ENCODE measurements at regions not wholly inside any gene's neighbourhood (a gene's known extent, or its start where the extent isn't known, plus 50 kb on each side); places are given as distances from the start of the nearest gene placed in this dataset.

- Histone ChIP-seq H3F3A (ENCODE audit: insufficient read depth) (no peaks in the 10 kb centered on the region), H3K27ac (no peak overlapping the region), H2AFZ (no peak overlapping the region), H3K9ac (no peak overlapping the region), H3K9me2 (ENCODE audit: insufficient read depth) (no peaks in the 10 kb centered on the region), H3K79me2 (ENCODE audit: insufficient read depth) (no peaks in the 10 kb centered on the region), H3K4me3 (no peak overlapping the region), H3K36me3 (ENCODE audit: low read depth) (no peaks in the 10 kb centered on the region), H4K20me1 (ENCODE audit: insufficient read depth) (no peaks in the 10 kb centered on the region), H3K4me2 (ENCODE audit: unreplicated experiment) (no peak overlapping the region), H3K9me3 (ENCODE audit: low read depth) (no peaks in the 10 kb centered on the region), H3K4me1 (ENCODE audit: insufficient read depth) (peaks cover 7% of the 10 kb centered on the region; the same call in 1 of the 2 replicates), H3K27me3 (replicated peaks; ENCODE audit: insufficient read depth) (no peaks in the 10 kb centered on the region)
- in situ Hi-C loops (cut with MboI) = no loop called here
- 42 to 49% methylated on average over 2 of the region's 2 CpGs for WGBS, 2 experiments (ENCODE audit: low coverage in 1 of 2, low lambda C conversion rate in 2 of 2, missing lambda C conversion rate in 2 of 2)
- DNase-seq = no peak
- no peak for TF ChIP-seq EZH2 (IDR thresholded peaks at IDR 0.05; ENCODE audit: insufficient read depth, poor library complexity, severe bottlenecking)
- TF ChIP-seq EZH2phosphoT487 (IDR thresholded peaks at IDR 0.05; ENCODE audit: insufficient read depth, low read depth) = no peak
Measured at GRCh38 chr4:123767806-123768205, 371.2 kb downstream of the SPRY1 start.

GRCh38 chr4:123770884-123771283, 374.3 kb downstream of the SPRY1 start:
- H3K36me3 ChIP-seq (ENCODE audit: low read depth) = no peaks in the 10 kb centered on the region
- in situ Hi-C loops (cut with MboI) = no loop called here

GRCh38 chr4:123776267-123776666, 379.7 kb downstream of the SPRY1 start:
- WGBS, 2 experiments (ENCODE audit: low coverage in 1 of 2, low lambda C conversion rate in 2 of 2, missing lambda C conversion rate in 2 of 2) = 96 to 100% methylated on average over 1 of the region's 1 CpG

More at GRCh38 chr4:123770884-123771283, 374.3 kb downstream of the SPRY1 start:
- Histone ChIP-seq H3K9ac (no peak overlapping the region), H3F3A (ENCODE audit: insufficient read depth) (no peaks in the 10 kb centered on the region), H3K27ac (no peak overlapping the region), H3K27me3 (replicated peaks; ENCODE audit: insufficient read depth) (no peaks in the 10 kb centered on the region), H3K79me2 (ENCODE audit: insufficient read depth) (no peaks in the 10 kb centered on the region), H3K4me2 (ENCODE audit: unreplicated experiment) (no peak overlapping the region), H3K9me2 (ENCODE audit: insufficient read depth) (no peaks in the 10 kb centered on the region), H3K4me1 (ENCODE audit: insufficient read depth) (peaks cover 7% of the 10 kb centered on the region; the same call in 1 of the 2 replicates), H2AFZ (no peak overlapping the region), H4K20me1 (ENCODE audit: insufficient read depth) (no peaks in the 10 kb centered on the region), H3K9me3 (ENCODE audit: low read depth) (no peaks in the 10 kb centered on the region), H3K4me3 (no peak overlapping the region)
- no peak for TF ChIP-seq EZH2 (IDR thresholded peaks at IDR 0.05; ENCODE audit: insufficient read depth, poor library complexity, severe bottlenecking)
- no peak for TF ChIP-seq EZH2phosphoT487 (IDR thresholded peaks at IDR 0.05; ENCODE audit: insufficient read depth, low read depth)
- DNase-seq = no peak
- 90 to 94% methylated on average over 3 of the region's 3 CpGs for WGBS, 2 experiments (ENCODE audit: low coverage in 1 of 2, low lambda C conversion rate in 2 of 2, missing lambda C conversion rate in 2 of 2)

GRCh38 chr4:123777373-123777772, 380.8 kb downstream of the SPRY1 start:
- H3K27ac ChIP-seq = no peak overlapping the region
- no peaks in the 10 kb centered on the region for H3K36me3 ChIP-seq (ENCODE audit: low read depth)
- no peak overlapping the region for H3K4me3 ChIP-seq
- TF ChIP-seq EZH2 (IDR thresholded peaks at IDR 0.05; ENCODE audit: insufficient read depth, poor library complexity, severe bottlenecking) (no peak), EZH2phosphoT487 (IDR thresholded peaks at IDR 0.05; ENCODE audit: insufficient read depth, low read depth) (no peak)
- H3K9me3 ChIP-seq (ENCODE audit: low read depth) = no peaks in the 10 kb centered on the region
- H3F3A ChIP-seq (ENCODE audit: insufficient read depth) = peaks cover 1% of the 10 kb centered on the region; the same call in 1 of the 2 replicates
- 0 out of 2 replicates have a peak overlapping the region, but pooled peaks have one; percentile 29 for H2AFZ ChIP-seq
- H3K4me2 ChIP-seq (ENCODE audit: unreplicated experiment) = no peak overlapping the region
- H3K9me2 ChIP-seq (ENCODE audit: insufficient read depth) = no peaks in the 10 kb centered on the region
- H4K20me1 ChIP-seq (ENCODE audit: insufficient read depth) = no peaks in the 10 kb centered on the region
- no peaks in the 10 kb centered on the region for H3K79me2 ChIP-seq (ENCODE audit: insufficient read depth)
- whole genome bisulfite sequencing, 2 experiments (ENCODE audit: low coverage in 1 of 2, low lambda C conversion rate in 2 of 2, missing lambda C conversion rate in 2 of 2) = 65 to 71% methylated on average over 1 of the region's 1 CpG
- in situ Hi-C loops (cut with MboI) = no loop called here
- H3K4me1 ChIP-seq (ENCODE audit: insufficient read depth) = peaks cover 6% of the 10 kb centered on the region
- H3K27me3 ChIP-seq (replicated peaks; ENCODE audit: insufficient read depth) = no peaks in the 10 kb centered on the region
- no peak for DNase-seq
- no peak overlapping the region for H3K9ac ChIP-seq

More at GRCh38 chr4:123776267-123776666, 379.7 kb downstream of the SPRY1 start:
- Histone ChIP-seq H3K9me3 (ENCODE audit: low read depth) (no peaks in the 10 kb centered on the region), H3K79me2 (ENCODE audit: insufficient read depth) (no peaks in the 10 kb centered on the region), H3K27me3 (replicated peaks; ENCODE audit: insufficient read depth) (no peaks in the 10 kb centered on the region), H3F3A (ENCODE audit: insufficient read depth) (no peaks in the 10 kb centered on the region), H3K9ac (no peak overlapping the region), H3K4me1 (ENCODE audit: insufficient read depth) (peaks cover 3% of the 10 kb centered on the region; the same call in 1 of the 2 replicates), H2AFZ (no peak overlapping the region), H3K4me3 (no peak overlapping the region), H3K9me2 (ENCODE audit: insufficient read depth) (no peaks in the 10 kb centered on the region), H3K4me2 (ENCODE audit: unreplicated experiment) (no peak overlapping the region), H3K36me3 (ENCODE audit: low read depth) (no peaks in the 10 kb centered on the region), H3K27ac (no peak overlapping the region), H4K20me1 (ENCODE audit: insufficient read depth) (no peaks in the 10 kb centered on the region)
- no peak for TF ChIP-seq EZH2phosphoT487 (IDR thresholded peaks at IDR 0.05; ENCODE audit: insufficient read depth, low read depth)
- TF ChIP-seq EZH2 (IDR thresholded peaks at IDR 0.05; ENCODE audit: insufficient read depth, poor library complexity, severe bottlenecking) = no peak
- no peak for DNase-seq
- in situ Hi-C loops (cut with MboI) = no loop called here
